Natural killer cell treated with Interleukin-12 subunit alpha and Interleukin-12 subunit beta and Interleukin-15 and Interleukin-18, amount 100 ng/mL, for 72 hours (primary cell): ENCODE measurements at regions not wholly inside any gene's neighbourhood (a gene's known extent, or its start where the extent isn't known, plus 50 kb on each side); places are given as distances from the start of the nearest gene placed in this dataset.

ENCODE experiments used
- ATAC-seq, 2 donors: fragments of 150-1000 bp; cut with Tn5 transposase in 1 of 2; sonication (Bioruptor Pico), chemical (Tn5 transposase) in 1 of 2; 2 replicates each; pipeline ENCODE4 v1.10.0; 2021
- DNase-seq: peaks from one replicate; pipeline ENCODE4 v3.0.0; 2022; ENCODE audit warnings: low spot score
- H3K27ac Mint-ChIP-seq, 2 donors: 1 replicate in 1 of 2; 2 replicates in 1 of 2; pipeline ENCODE4 v1.8.0; 2022; ENCODE audit warnings: mixed read lengths in 2 of 2, mild to moderate bottlenecking in 1 of 2, moderate library complexity in 1 of 2
- H3K27me3 Mint-ChIP-seq, 2 donors: 1 replicate in 1 of 2; 2 replicates in 1 of 2; pipeline ENCODE4 v1.8.0; 2022; ENCODE audit warnings: mixed read lengths in 2 of 2
- H3K36me3 Mint-ChIP-seq: one replicate; pipeline ENCODE4 v1.8.0; 2022; ENCODE audit warnings: mixed read lengths
- H3K4me1 Mint-ChIP-seq, 2 donors: 1 replicate in 1 of 2; 2 replicates in 1 of 2; pipeline ENCODE4 v1.8.0; 2022; ENCODE audit warnings: low read depth in 2 of 2, mixed read lengths in 2 of 2, mild to moderate bottlenecking in 1 of 2
- H3K4me3 Mint-ChIP-seq: one replicate; pipeline ENCODE4 v1.8.0; 2022; ENCODE audit warnings: mixed read lengths
- H3K9me3 Mint-ChIP-seq: 2 replicates; pipeline ENCODE4 v1.8.0; 2022; ENCODE audit warnings: mixed read lengths

- DNase-seq (no peak), ATAC-seq (no peak)
- Mint-ChIP-seq H3K27ac (no peak overlapping the region), H3K27me3 (no peaks in the 10 kb centered on the region), H3K9me3 (no peaks in the 10 kb centered on the region), H3K4me3 (no peak overlapping the region), H3K36me3 (no peaks in the 10 kb centered on the region), H3K4me1 (no peaks in the 10 kb centered on the region)
These were observed 181.9 kb upstream of the ANO3 start for GRCh38 chr11:26150031-26150430.

- ATAC-seq (no peak), DNase-seq (no peak)
- Mint-ChIP-seq H3K4me3 (no peak overlapping the region), H3K36me3 (no peaks in the 10 kb centered on the region), H3K4me1 (no peaks in the 10 kb centered on the region), H3K9me3 (peaks cover 5% of the 10 kb centered on the region), H3K27me3 (no peaks in the 10 kb centered on the region), H3K27ac (no peak overlapping the region)
These were observed 173.7 kb upstream of the ANO3 start for GRCh38 chr11:26158251-26158650.

- ATAC-seq = no peak
- DNase-seq = no peak
- no peaks in the 10 kb centered on the region for H3K4me1 Mint-ChIP-seq
- no peaks in the 10 kb centered on the region for H3K27me3 Mint-ChIP-seq
- H3K36me3 Mint-ChIP-seq = no peaks in the 10 kb centered on the region
- no peak overlapping the region for H3K4me3 Mint-ChIP-seq
- no peak overlapping the region for H3K27ac Mint-ChIP-seq
- no peaks in the 10 kb centered on the region for H3K9me3 Mint-ChIP-seq
These were observed 169.6 kb upstream of the ANO3 start for GRCh38 chr11:26162291-26162690.

- no peak overlapping the region for H3K27ac Mint-ChIP-seq
- no peak overlapping the region for H3K4me3 Mint-ChIP-seq
- peaks cover 9% of the 10 kb centered on the region for H3K9me3 Mint-ChIP-seq
- no peaks in the 10 kb centered on the region for H3K27me3 Mint-ChIP-seq
- DNase-seq (no peak), ATAC-seq (no peak)
- no peaks in the 10 kb centered on the region for H3K4me1 Mint-ChIP-seq
- H3K36me3 Mint-ChIP-seq = no peaks in the 10 kb centered on the region
These were observed 145.5 kb upstream of the ANO3 start for GRCh38 chr11:26186389-26186788.

- H3K36me3 Mint-ChIP-seq = no peaks in the 10 kb centered on the region
- no peak overlapping the region for H3K4me3 Mint-ChIP-seq
- no peak overlapping the region for H3K27ac Mint-ChIP-seq
- DNase-seq (no peak), ATAC-seq (no peak)
- H3K9me3 Mint-ChIP-seq = peaks cover 12% of the 10 kb centered on the region
- no peaks in the 10 kb centered on the region for H3K27me3 Mint-ChIP-seq
- no peaks in the 10 kb centered on the region for H3K4me1 Mint-ChIP-seq
These were observed 144.3 kb upstream of the ANO3 start for GRCh38 chr11:26187639-26188038.

GRCh38 chr11:26188554-26188953, 143.4 kb upstream of the ANO3 start:
- Mint-ChIP-seq H3K36me3 (no peaks in the 10 kb centered on the region), H3K4me1 (no peaks in the 10 kb centered on the region), H3K4me3 (no peak overlapping the region), H3K9me3 (peaks cover 12% of the 10 kb centered on the region), H3K27me3 (no peaks in the 10 kb centered on the region), H3K27ac (no peak overlapping the region)
- no peak for ATAC-seq
- no peak for DNase-seq

GRCh38 chr11:26191193-26191592, 140.7 kb upstream of the ANO3 start:
- H3K36me3 Mint-ChIP-seq = no peaks in the 10 kb centered on the region
- no peaks in the 10 kb centered on the region for H3K27me3 Mint-ChIP-seq
- H3K4me3 Mint-ChIP-seq = no peak overlapping the region
- H3K4me1 Mint-ChIP-seq = no peaks in the 10 kb centered on the region
- H3K9me3 Mint-ChIP-seq = peaks cover 9% of the 10 kb centered on the region
- no peak overlapping the region for H3K27ac Mint-ChIP-seq
- ATAC-seq = no peak
- DNase-seq = no peak

- no peak overlapping the region for H3K27ac Mint-ChIP-seq
- H3K36me3 Mint-ChIP-seq = no peaks in the 10 kb centered on the region
- no peak overlapping the region for H3K4me3 Mint-ChIP-seq
- H3K9me3 Mint-ChIP-seq = peaks cover 9% of the 10 kb centered on the region
- no peak for ATAC-seq
- no peaks in the 10 kb centered on the region for H3K27me3 Mint-ChIP-seq
- no peaks in the 10 kb centered on the region for H3K4me1 Mint-ChIP-seq
- no peak for DNase-seq
These were observed 138.1 kb upstream of the ANO3 start for GRCh38 chr11:26193694-26194365.

GRCh38 chr11:26194881-26195280, 137.0 kb upstream of the ANO3 start:
- no peaks in the 10 kb centered on the region for H3K4me1 Mint-ChIP-seq
- no peak overlapping the region for H3K27ac Mint-ChIP-seq
- no peak for ATAC-seq
- no peak overlapping the region for H3K4me3 Mint-ChIP-seq
- H3K36me3 Mint-ChIP-seq = no peaks in the 10 kb centered on the region
- H3K9me3 Mint-ChIP-seq = peaks cover 9% of the 10 kb centered on the region
- no peaks in the 10 kb centered on the region for H3K27me3 Mint-ChIP-seq
- DNase-seq = no peak

GRCh38 chr11:26198532-26199096, 133.3 kb upstream of the ANO3 start:
- Mint-ChIP-seq H3K4me3 (no peak overlapping the region), H3K4me1 (no peaks in the 10 kb centered on the region)

GRCh38 chr11:26199331-26200095, 132.4 kb upstream of the ANO3 start:
- Mint-ChIP-seq H3K9me3 (no peaks in the 10 kb centered on the region), H3K27ac (no peak overlapping the region), H3K36me3 (no peaks in the 10 kb centered on the region), H3K27me3 (no peaks in the 10 kb centered on the region), H3K4me3 (no peak overlapping the region), H3K4me1 (no peaks in the 10 kb centered on the region)
- DNase-seq = no peak
- no peak for ATAC-seq

More at GRCh38 chr11:26198532-26199096, 133.3 kb upstream of the ANO3 start:
- DNase-seq = no peak
- Mint-ChIP-seq H3K27ac (no peak overlapping the region), H3K9me3 (no peaks in the 10 kb centered on the region), H3K27me3 (no peaks in the 10 kb centered on the region), H3K36me3 (no peaks in the 10 kb centered on the region)
- ATAC-seq = no peak

- Mint-ChIP-seq H3K4me1 (no peaks in the 10 kb centered on the region), H3K36me3 (no peaks in the 10 kb centered on the region), H3K4me3 (no peak overlapping the region), H3K9me3 (no peaks in the 10 kb centered on the region), H3K27ac (no peak overlapping the region), H3K27me3 (no peaks in the 10 kb centered on the region)
- ATAC-seq = no peak
- DNase-seq = no peak
These were observed 130.5 kb upstream of the ANO3 start for GRCh38 chr11:26201411-26201810.

- H3K27me3 Mint-ChIP-seq = no peaks in the 10 kb centered on the region
- H3K27ac Mint-ChIP-seq = no peak overlapping the region
- no peaks in the 10 kb centered on the region for H3K4me1 Mint-ChIP-seq
- DNase-seq (no peak), ATAC-seq (no peak)
- peaks cover 4% of the 10 kb centered on the region for H3K9me3 Mint-ChIP-seq
- no peaks in the 10 kb centered on the region for H3K36me3 Mint-ChIP-seq
- H3K4me3 Mint-ChIP-seq = no peak overlapping the region
These were observed 129.2 kb upstream of the ANO3 start for GRCh38 chr11:26202754-26203153.

- DNase-seq = no peak
- no peak for ATAC-seq
These were observed 127.8 kb upstream of the ANO3 start for GRCh38 chr11:26204101-26204500.

More at GRCh38 chr11:26204101-26204500, 127.8 kb upstream of the ANO3 start:
- Mint-ChIP-seq H3K9me3 (peaks cover 4% of the 10 kb centered on the region), H3K27me3 (no peaks in the 10 kb centered on the region), H3K27ac (no peak overlapping the region), H3K4me1 (no peaks in the 10 kb centered on the region), H3K4me3 (no peak overlapping the region), H3K36me3 (no peaks in the 10 kb centered on the region)
